ENCODE measurements at regions not wholly inside any gene's neighbourhood (a gene's known extent, or its start where the extent isn't known, plus 50 kb on each side); places are given as distances from the start of the nearest gene placed in this dataset.

DNA sequence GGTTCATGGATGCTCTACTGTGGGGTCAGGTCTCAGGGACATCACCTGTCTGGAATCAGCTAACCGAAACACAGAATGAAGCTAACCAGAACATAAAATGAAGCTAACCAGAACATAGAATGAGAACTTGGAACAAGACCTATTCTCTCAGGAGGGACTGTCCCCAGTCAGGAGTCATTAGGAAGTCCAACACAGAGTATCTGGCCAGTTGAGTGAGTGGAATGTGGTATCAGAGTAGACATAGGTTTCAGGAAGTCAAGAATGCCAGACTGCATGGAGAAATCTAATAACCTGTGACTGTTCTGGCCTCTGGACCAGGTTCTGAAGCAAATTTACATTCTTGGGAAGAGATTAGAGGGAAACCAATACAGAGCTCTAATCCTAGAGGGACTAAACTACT is 609.6 kb downstream of the PRELID2 start:
- in situ Hi-C loops (cut with HindIII; ENCODE audit: low pct_unique_long_range_greater_than_20kb, low sequenced_read_pairs) (no loop called here), intact Hi-C loops (cut with micrococcal nuclease; ENCODE audit: unreplicated experiment) (no loop called here)
- no TSS peak for BruUV-seq (replicated peaks)
- Histone ChIP-seq H3K27ac (ENCODE audit: low read length) (no peak overlapping the region), H3K4me3 (ENCODE audit: low read depth in 2 of 2, low read length in 2 of 2) (no peak overlapping the region), H3K27me3 (ENCODE audit: control insufficient read depth, insufficient read depth, low read length) (no peaks in the 10 kb centered on the region; the same call in 1 of the 2 replicates), H3K4me1 (ENCODE audit: control insufficient read depth, insufficient read depth, low read length) (no peaks in the 10 kb centered on the region), H3K9me3 (ENCODE audit: control insufficient read depth, insufficient read depth, low read depth, low read length) (no peaks in the 10 kb centered on the region), H3K36me3 (ENCODE audit: control insufficient read depth, insufficient read depth, low read length) (no peaks in the 10 kb centered on the region)
- TF ChIP-seq, protein P1, sequence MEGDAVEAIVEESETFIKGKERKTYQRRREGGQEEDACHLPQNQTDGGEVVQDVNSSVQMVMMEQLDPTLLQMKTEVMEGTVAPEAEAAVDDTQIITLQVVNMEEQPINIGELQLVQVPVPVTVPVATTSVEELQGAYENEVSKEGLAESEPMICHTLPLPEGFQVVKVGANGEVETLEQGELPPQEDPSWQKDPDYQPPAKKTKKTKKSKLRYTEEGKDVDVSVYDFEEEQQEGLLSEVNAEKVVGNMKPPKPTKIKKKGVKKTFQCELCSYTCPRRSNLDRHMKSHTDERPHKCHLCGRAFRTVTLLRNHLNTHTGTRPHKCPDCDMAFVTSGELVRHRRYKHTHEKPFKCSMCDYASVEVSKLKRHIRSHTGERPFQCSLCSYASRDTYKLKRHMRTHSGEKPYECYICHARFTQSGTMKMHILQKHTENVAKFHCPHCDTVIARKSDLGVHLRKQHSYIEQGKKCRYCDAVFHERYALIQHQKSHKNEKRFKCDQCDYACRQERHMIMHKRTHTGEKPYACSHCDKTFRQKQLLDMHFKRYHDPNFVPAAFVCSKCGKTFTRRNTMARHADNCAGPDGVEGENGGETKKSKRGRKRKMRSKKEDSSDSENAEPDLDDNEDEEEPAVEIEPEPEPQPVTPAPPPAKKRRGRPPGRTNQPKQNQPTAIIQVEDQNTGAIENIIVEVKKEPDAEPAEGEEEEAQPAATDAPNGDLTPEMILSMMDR (IDR thresholded peaks at IDR 0.05) = no peak
- TF ChIP-seq POLR2AphosphoS5 (IDR thresholded peaks at IDR 0.05; ENCODE audit: low read depth, low read length) (no peak), TCF7L2 (IDR thresholded peaks at IDR 0.05; ENCODE audit: low read depth, low read length) (no peak), SIN3A (IDR thresholded peaks at IDR 0.05; ENCODE audit: borderline replicate concordance, insufficient read depth, low read depth, low read length) (no peak), REST (IDR thresholded peaks at IDR 0.05; ENCODE audit: insufficient read depth in 1 of 2, low read depth in 2 of 2, low read length in 1 of 2) (no peak)
- ChIA-PET POLR2A (no interaction called here), CTCF (no interaction called here)
- ATAC-seq = no peak
- no peak for DNase-seq (ENCODE audit: low read depth, low spot score)

DNA sequence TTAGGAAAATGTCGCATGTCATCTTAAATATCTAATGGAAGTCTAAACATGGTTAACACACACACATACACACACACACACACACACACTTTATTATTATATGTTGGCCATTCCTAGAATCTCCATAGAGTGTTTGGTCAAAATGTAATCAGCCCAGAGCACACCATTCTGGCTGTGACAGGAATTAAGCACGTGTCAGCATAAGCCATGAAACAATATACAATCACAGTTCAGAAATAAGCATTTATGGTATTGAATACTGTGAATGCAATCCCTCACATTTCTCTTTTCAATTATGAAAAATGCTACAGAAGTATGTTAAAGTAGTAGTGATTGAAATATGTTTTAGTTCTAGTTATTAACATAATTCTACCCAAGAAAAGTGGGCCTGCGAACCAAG is 611.6 kb downstream of the PRELID2 start:
- ATAC-seq = no peak
- Histone ChIP-seq H3K4me1 (ENCODE audit: control insufficient read depth, insufficient read depth, low read length) (no peaks in the 10 kb centered on the region), H3K36me3 (ENCODE audit: control insufficient read depth, insufficient read depth, low read length) (no peaks in the 10 kb centered on the region), H3K4me3 (ENCODE audit: low read depth in 2 of 2, low read length in 2 of 2) (no peak overlapping the region), H3K27me3 (ENCODE audit: control insufficient read depth, insufficient read depth, low read length) (no peaks in the 10 kb centered on the region; the same call in 1 of the 2 replicates), H3K9me3 (ENCODE audit: control insufficient read depth, insufficient read depth, low read depth, low read length) (no peaks in the 10 kb centered on the region), H3K27ac (ENCODE audit: low read length) (no peak overlapping the region)
- in situ Hi-C loops (cut with HindIII; ENCODE audit: low pct_unique_long_range_greater_than_20kb, low sequenced_read_pairs) (no loop called here), intact Hi-C loops (cut with micrococcal nuclease; ENCODE audit: unreplicated experiment) (no loop called here)
- no peak for DNase-seq (ENCODE audit: low read depth, low spot score)
- TF ChIP-seq SIN3A (IDR thresholded peaks at IDR 0.05; ENCODE audit: borderline replicate concordance, insufficient read depth, low read depth, low read length) (no peak), REST (IDR thresholded peaks at IDR 0.05; ENCODE audit: insufficient read depth in 1 of 2, low read depth in 2 of 2, low read length in 1 of 2) (no peak), TCF7L2 (IDR thresholded peaks at IDR 0.05; ENCODE audit: low read depth, low read length) (no peak), POLR2AphosphoS5 (IDR thresholded peaks at IDR 0.05; ENCODE audit: low read depth, low read length) (no peak)
- ChIA-PET POLR2A (no interaction called here), CTCF (no interaction called here)
- BruUV-seq (replicated peaks) = no TSS peak
